K562 (cell line): ENCODE measurements at regions not wholly inside any gene's neighbourhood (a gene's known extent, or its start where the extent isn't known, plus 50 kb on each side); places are given as distances from the start of the nearest gene placed in this dataset.

Experiments
- ATAC-seq: fragments of 200-7000 bp; cut with Tn5 transposase; 3 replicates; pipeline ENCODE4 v1.9.1; 2020; ENCODE audit warnings: moderate library complexity
- BruUV-seq: library from RNA; stranded (reverse); fragments of 400-500 nt; replicated peaks from 2 replicates; lab custom pipeline; 2021; lab: Mats Ljungman, UMichigan
- CTCF ChIA-PET: fragments of 300-600 bp; formaldehyde crosslinking; extraction: SDS; loops from one replicate; lab custom pipeline; 2021; ENCODE audit warnings: low intra/inter-chr PET ratio; lab: Yijun Ruan, JAX
- POLR2A ChIA-PET: fragments of 300-600, 350-650 bp; sonication (Branson Sonifier 250); formaldehyde crosslinking; extraction: SDS; loops from one replicate; lab custom pipeline; 2021; ENCODE audit warnings: antibody characterized with exemption, inconsistent platforms; lab: Yijun Ruan, JAX
- DNase-seq, 4 experiments: peaks; one replicate each; pipeline versions ENCODE4 v3.0.0 to v3.0.0-alpha.2; 2011 to 2018; ENCODE audit warnings: low spot score in 3 of 4, mixed read lengths in 3 of 4; ENCODE audit errors: extremely low read depth in 1 of 4
- FAIRE-seq: peaks from 2 replicates; lab custom pipeline; 2011; peaks lifted over from hg19 to GRCh38; lab: Jason Lieb, UNC
- H2AFZ ChIP-seq: 2 replicates; pipeline ENCODE4 v1.6.0; 2011; ENCODE audit warnings: low read depth, low read length, control low read depth, inconsistent platforms
- H3K27ac ChIP-seq: fragments of 200-600 bp; 3 replicates; pipeline ENCODE4 v1.8.0; 2011; ENCODE audit warnings: low read depth, mild to moderate bottlenecking, control low read depth, inconsistent platforms, low read length, moderate library complexity, mixed read lengths; ENCODE audit errors: extremely low read depth
- H3K27me3 ChIP-seq, 2 experiments: fragments of 300-600 bp in 1 of 2; 2 replicates in 1 of 2; 3 replicates in 1 of 2; pipeline versions ENCODE4 v1.6.0 to v1.8.0; 2011; ENCODE audit warnings: inconsistent platforms in 2 of 2, low read length in 2 of 2, mild to moderate bottlenecking in 1 of 2, mixed read lengths in 1 of 2, moderate library complexity in 1 of 2; ENCODE audit not compliant: control insufficient read depth in 2 of 2, insufficient read depth in 2 of 2
- H3K36me3 ChIP-seq: fragments of 300-600 bp; 3 replicates; pipeline ENCODE4 v1.8.0; 2011; ENCODE audit warnings: mild to moderate bottlenecking, low read length, inconsistent platforms; ENCODE audit not compliant: control insufficient read depth, insufficient read depth
- H3K4me1 ChIP-seq, 2 experiments: fragments of 200-600 bp in 1 of 2; replicated peaks in 1 of 2; 2 replicates in 1 of 2; 3 replicates in 1 of 2; pipeline versions ENCODE4 v1.5.1 to v1.8.0; 2011; ENCODE audit warnings: inconsistent platforms in 2 of 2, low read length in 2 of 2, mild to moderate bottlenecking in 1 of 2, mixed read lengths in 1 of 2, moderate library complexity in 1 of 2; ENCODE audit not compliant: control insufficient read depth in 2 of 2, insufficient read depth in 2 of 2
- H3K4me2 ChIP-seq: 2 replicates; pipeline ENCODE4 v1.6.1; 2011; ENCODE audit warnings: low read length, control low read depth, inconsistent platforms, mixed read lengths; ENCODE audit not compliant: insufficient read depth
- H3K4me3 ChIP-seq: fragments of 200-600 bp; sonication (generic), shearing (Covaris generic); 2 replicates; pipeline ENCODE4 v1.5.1; 2016; ENCODE audit warnings: control low read depth, inconsistent platforms
- H3K79me2 ChIP-seq: fragments of 200-600 bp; 3 replicates; pipeline ENCODE4 v1.8.0; 2011; ENCODE audit warnings: low read length, inconsistent platforms; ENCODE audit not compliant: control insufficient read depth, insufficient read depth
- H3K9ac ChIP-seq, 2 experiments: 2 replicates each; pipeline versions ENCODE4 v1.6.0 to v1.6.1; 2011; ENCODE audit warnings: low read depth in 2 of 2, low read length in 2 of 2, control low read depth in 1 of 2, inconsistent platforms in 1 of 2, mild to moderate bottlenecking in 1 of 2, mixed read lengths in 1 of 2; ENCODE audit not compliant: insufficient read depth in 1 of 2
- H3K9me1 ChIP-seq: one replicate; pipeline ENCODE4 v1.6.0; 2011; ENCODE audit warnings: inconsistent platforms, mild to moderate bottlenecking, low read length, moderate library complexity; ENCODE audit not compliant: control insufficient read depth, insufficient read depth
- H3K9me3 ChIP-seq: replicated peaks from 2 replicates; pipeline ENCODE4 v1.5.1; 2011; ENCODE audit warnings: low read depth, low read length, inconsistent platforms; ENCODE audit not compliant: control insufficient read depth, insufficient read depth
- H4K20me1 ChIP-seq: replicated peaks from 2 replicates; pipeline ENCODE4 v1.6.1; 2011; ENCODE audit warnings: low read length, inconsistent platforms, mixed read lengths; ENCODE audit not compliant: control insufficient read depth, insufficient read depth
- BCLAF1 ChIP-seq, 2 experiments: fragments of 450-650 bp in 1 of 2; IDR thresholded peaks; 2 replicates each; pipeline ENCODE4 v1.6.1; 2011 to 2017; ENCODE audit warnings: low read depth in 2 of 2, antibody characterized with exemption in 1 of 2, borderline replicate concordance in 1 of 2, low read length in 1 of 2, mild to moderate bottlenecking in 1 of 2, mixed read lengths in 1 of 2; ENCODE audit not compliant: control insufficient read depth in 1 of 2
- HMBOX1 ChIP-seq: sonication (generic); IDR thresholded peaks from 2 replicates; pipeline ENCODE4 v1.6.1; 2016
- RBM14 ChIP-seq: fragments of 200-400 bp; formaldehyde crosslinking; IDR thresholded peaks from 2 replicates; pipeline ENCODE4 v1.6.1; 2018; ENCODE audit warnings: low read depth, mild to moderate bottlenecking, low read length, moderate library complexity, borderline replicate concordance; ENCODE audit not compliant: insufficient read depth
- WGBS: fragments of 100-300 bp; shearing (Covaris generic); methylation state at CpG from one replicate; pipeline ENCODE4 v1.1.6; 2016; ENCODE audit warnings: low coverage, mixed read lengths; ENCODE audit not compliant: insufficient coverage; ENCODE audit errors: missing lambda C conversion rate; 5-methylcytosine and 5-hydroxymethylcytosine counted together
- in situ Hi-C: fragments of 300-500 bp; cut with MboI; formaldehyde crosslinking; loops from 4 replicates; pipeline ENCODE4 v1.15.0; 2018; ENCODE audit warnings: inconsistent platforms, mixed read lengths
- intact Hi-C: fragments of 100-400 bp; cut with micrococcal nuclease; formaldehyde crosslinking; loops from 2 replicates; pipeline ENCODE4 v1.14.2; 2022

- no TSS peak for BruUV-seq
- Histone ChIP-seq H3K4me3 (no peak overlapping the region), H3K9me1 (no peaks in the 10 kb centered on the region), H4K20me1 (no peaks in the 10 kb centered on the region), H2AFZ (no peak overlapping the region), H3K79me2 (no peaks in the 10 kb centered on the region), H3K9me3 (no peaks in the 10 kb centered on the region), H3K36me3 (no peaks in the 10 kb centered on the region), H3K4me2 (no peak overlapping the region), H3K4me1 (no peaks in the 10 kb centered on the region), H3K27me3 (no peaks in the 10 kb centered on the region), H3K9ac (no peak overlapping the region), H3K27ac (no peak overlapping the region)
- ATAC-seq (no peak), FAIRE-seq (no peak), DNase-seq (no peak)
- TF ChIP-seq HMBOX1 (no peak), BCLAF1 (IDR thresholded peaks at IDR 0.05; ENCODE audit: borderline replicate concordance in 1 of 2, control insufficient read depth in 1 of 2, low read depth in 2 of 2, low read length in 1 of 2) (no peak), RBM14 (no peak)
- intact Hi-C loops, result no loop called here
- ChIA-PET POLR2A (no interaction called here), CTCF (no interaction called here)
- in situ Hi-C loops, result no loop called here
- WGBS, result 0% methylated on average over 3 of the region's 3 CpGs
Measured at GRCh38 chr3:99348451-99348850, 289.9 kb upstream of the COL8A1 start.
